GM19023 (cell line): ENCODE measurements at regions not wholly inside any gene's neighbourhood (a gene's known extent, or its start where the extent isn't known, plus 50 kb on each side); places are given as distances from the start of the nearest gene placed in this dataset.
"Not testable (repeated sequence)": the region's sequence is repeated elsewhere in the genome, so short reads cannot be mapped to it uniquely, and the experiment has no call there.

ENCODE experiments used
- ATAC-seq: cut with Tn5 transposase; IDR thresholded peaks from one replicate; pipeline ENCODE4 v1.9.1; 2021; ENCODE audit warnings: mild to moderate bottlenecking, moderate library complexity; ENCODE audit not compliant: unreplicated experiment

- no peak for ATAC-seq
Measured at GRCh38 chr1:166488327-166488726, 321.5 kb upstream of the FAM78B start.

GRCh38 chr1:166489356-166489669, 322.5 kb upstream of the FAM78B start:
- no peak for ATAC-seq

GRCh38 chr1:166489670-166490436, 323.1 kb upstream of the FAM78B start:
- peak; percentile 82 for ATAC-seq

- ATAC-seq = no peak
Measured at GRCh38 chr1:166490437-166490991, 323.7 kb upstream of the FAM78B start.

GRCh38 chr1:166493765-166494164, 327.0 kb upstream of the FAM78B start:
- not testable (repeated sequence) for ATAC-seq

- no peak for ATAC-seq
Measured at GRCh38 chr1:166507347-166507746, 331.9 kb upstream of the POGK start.

GRCh38 chr1:166511761-166512160, 327.5 kb upstream of the POGK start:
- no peak for ATAC-seq

- no peak for ATAC-seq
Measured at GRCh38 chr1:166514067-166514466, 325.2 kb upstream of the POGK start.

- ATAC-seq = no peak
Measured at GRCh38 chr1:166527752-166528151, 311.5 kb upstream of the POGK start.

- no peak for ATAC-seq
Measured at GRCh38 chr1:166538646-166539045, 300.6 kb upstream of the POGK start.

- no peak for ATAC-seq
Measured at GRCh38 chr1:166544036-166544435, 295.2 kb upstream of the POGK start.

- no peak for ATAC-seq
Measured at GRCh38 chr1:166544561-166544960, 294.7 kb upstream of the POGK start.

- no peak for ATAC-seq
Measured at GRCh38 chr1:166552706-166553105, 286.6 kb upstream of the POGK start.

- no peak for ATAC-seq
Measured at GRCh38 chr1:166570954-166571353, 268.3 kb upstream of the POGK start.

- no peak for ATAC-seq
Measured at GRCh38 chr1:166573199-166573598, 266.1 kb upstream of the POGK start.

GRCh38 chr1:166579557-166580501, 259.4 kb upstream of the POGK start:
- ATAC-seq = no peak

GRCh38 chr1:166588741-166589140, 250.5 kb upstream of the POGK start:
- ATAC-seq = no peak

- no peak for ATAC-seq
Measured at GRCh38 chr1:166590161-166590560, 249.1 kb upstream of the POGK start.

GRCh38 chr1:166594646-166595045, 244.6 kb upstream of the POGK start:
- ATAC-seq = no peak

- no peak for ATAC-seq
Measured at GRCh38 chr1:166597516-166597915, 241.8 kb upstream of the POGK start.

- ATAC-seq = no peak
Measured at GRCh38 chr1:166600574-166600973, 238.7 kb upstream of the POGK start.
